Neuronal stem cell (in vitro differentiated cells): ENCODE measurements at regions not wholly inside any gene's neighbourhood (a gene's known extent, or its start where the extent isn't known, plus 50 kb on each side); places are given as distances from the start of the nearest gene placed in this dataset.

Experiments
- DNase-seq: peaks from one replicate; pipeline ENCODE4 v3.0.0-alpha.2; 2013; ENCODE audit warnings: low spot score
- H2AFZ ChIP-seq: one replicate; pipeline ENCODE4 v1.6.1; 2013; ENCODE audit warnings: mild to moderate bottlenecking, low read length, inconsistent platforms
- H2AK5ac ChIP-seq: 2 replicates; pipeline ENCODE4 v1.6.1; 2013; ENCODE audit warnings: low read depth, mild to moderate bottlenecking, inconsistent platforms, low read length, moderate library complexity, mixed read lengths
- H2BK120ac ChIP-seq: 2 replicates; pipeline ENCODE4 v1.6.1; 2013; ENCODE audit warnings: low read depth, mild to moderate bottlenecking, inconsistent platforms, low read length, moderate library complexity, mixed read lengths
- H2BK12ac ChIP-seq: one replicate; pipeline ENCODE4 v1.6.1; 2013; ENCODE audit warnings: low read length, inconsistent platforms
- H2BK15ac ChIP-seq: 2 replicates; pipeline ENCODE4 v1.6.1; 2013; ENCODE audit warnings: mild to moderate bottlenecking, low read length, inconsistent platforms, mixed read lengths
- H2BK5ac ChIP-seq: one replicate; pipeline ENCODE4 v1.6.1; 2013; ENCODE audit warnings: inconsistent platforms, mild to moderate bottlenecking, low read length, moderate library complexity
- H3K14ac ChIP-seq: one replicate; pipeline ENCODE4 v1.6.1; 2013; ENCODE audit warnings: low read length, inconsistent platforms
- H3K18ac ChIP-seq: 2 replicates; pipeline ENCODE4 v1.6.1; 2013; ENCODE audit warnings: low read length, inconsistent platforms
- H3K23ac ChIP-seq: 2 replicates; pipeline ENCODE4 v1.6.1; 2013; ENCODE audit warnings: low read depth, mild to moderate bottlenecking, mixed read lengths, low read length, inconsistent platforms; ENCODE audit not compliant: poor library complexity
- H3K27ac ChIP-seq: replicated peaks from 3 replicates; pipeline ENCODE4 v1.5.1; 2013; ENCODE audit warnings: low read length, inconsistent platforms
- H3K27me3 ChIP-seq, 3 experiments: 2 replicates each; pipeline ENCODE4 v1.6.1; 2013; ENCODE audit warnings: low read length in 3 of 3, mild to moderate bottlenecking in 2 of 3, inconsistent platforms in 1 of 3, low read depth in 1 of 3, mixed read lengths in 1 of 3, moderate library complexity in 1 of 3; ENCODE audit not compliant: control insufficient read depth in 3 of 3, insufficient read depth in 3 of 3
- H3K36me3 ChIP-seq, 2 donors: replicated peaks in 1 of 2; 2 replicates each; pipeline ENCODE4 v1.6.1; 2013; ENCODE audit warnings: low read length in 2 of 2; ENCODE audit not compliant: control insufficient read depth in 2 of 2, insufficient read depth in 2 of 2
- H3K4ac ChIP-seq: 2 replicates; pipeline ENCODE4 v1.6.1; 2013; ENCODE audit warnings: inconsistent platforms, mild to moderate bottlenecking, low read length, moderate library complexity
- H3K4me1 ChIP-seq, 2 donors: 1 replicate in 1 of 2; 2 replicates in 1 of 2; pipeline ENCODE4 v1.6.1; 2013; ENCODE audit warnings: low read length in 2 of 2, low read depth in 1 of 2; ENCODE audit not compliant: control insufficient read depth in 2 of 2, insufficient read depth in 1 of 2
- H3K4me2 ChIP-seq: one replicate; pipeline ENCODE4 v1.6.1; 2013; ENCODE audit warnings: mild to moderate bottlenecking, low read length, inconsistent platforms; ENCODE audit not compliant: insufficient read depth, poor library complexity, severe bottlenecking
- H3K4me3 ChIP-seq, 2 donors: 2 replicates each; pipeline ENCODE4 v1.5.1; 2013; ENCODE audit warnings: low read length in 2 of 2, mild to moderate bottlenecking in 2 of 2, inconsistent platforms in 1 of 2, moderate library complexity in 1 of 2
- H3K79me1 ChIP-seq: one replicate; pipeline ENCODE4 v1.6.1; 2013; ENCODE audit warnings: low read depth, mild to moderate bottlenecking, inconsistent platforms, low read length, moderate library complexity
- H3K9ac ChIP-seq: one replicate; pipeline ENCODE4 v1.6.1; 2013; ENCODE audit warnings: mild to moderate bottlenecking, low read depth, low read length, inconsistent platforms; ENCODE audit not compliant: poor library complexity
- H3K9me3 ChIP-seq, 2 donors: replicated peaks in 1 of 2; 2 replicates each; pipeline versions ENCODE3 to v1.6.1; 2013; ENCODE audit warnings: low read length in 2 of 2, mild to moderate bottlenecking in 2 of 2, inconsistent platforms in 1 of 2, low read depth in 1 of 2, mixed read lengths in 1 of 2, moderate library complexity in 1 of 2; ENCODE audit not compliant: control insufficient read depth in 2 of 2, insufficient read depth in 1 of 2
- H4K8ac ChIP-seq: one replicate; pipeline ENCODE4 v1.6.1; 2013; ENCODE audit warnings: low read depth, mild to moderate bottlenecking, inconsistent platforms, low read length, moderate library complexity
- H4K91ac ChIP-seq: one replicate; pipeline ENCODE4 v1.6.1; 2013; ENCODE audit warnings: low read length, low read depth, mild to moderate bottlenecking, inconsistent platforms; ENCODE audit not compliant: poor library complexity
- WGBS, 2 donors: extraction: QIAGEN DNeasy Blood & Tissue Kit; methylation state at CpG; one replicate each; pipeline ENCODE4 v1.1.7; 2013; ENCODE audit warnings: missing lambda C conversion rate in 2 of 2, mixed read lengths in 1 of 2; ENCODE audit not compliant: insufficient read length in 2 of 2, insufficient replicate concordance in 1 of 2; ENCODE audit errors: extremely low coverage in 2 of 2; 5-methylcytosine and 5-hydroxymethylcytosine counted together

DNA sequence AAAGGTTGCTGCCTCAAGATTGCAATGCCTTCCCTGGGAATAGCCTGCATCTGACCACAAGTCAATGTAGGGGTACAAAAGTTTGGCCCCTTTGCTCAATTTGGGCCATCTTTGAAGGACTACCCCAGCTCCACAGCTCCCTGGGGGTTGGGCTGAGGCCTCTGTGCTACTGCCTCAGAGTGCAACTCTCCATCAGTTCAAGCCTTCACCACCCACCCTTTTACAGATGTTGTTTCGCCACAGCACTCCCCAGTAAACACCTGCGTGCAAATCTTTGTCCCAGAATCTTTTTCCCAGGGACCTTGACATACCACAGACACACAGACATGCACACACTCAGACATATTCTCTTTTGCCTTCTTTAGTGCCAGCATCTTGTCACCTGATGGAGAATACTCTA is 66.0 kb upstream of the ANKRD1 start:
- Histone ChIP-seq H3K23ac (no peak overlapping the region), H3K4me3 (no peak overlapping the region), H3K4me1 (peaks cover 4 to 14% of the 10 kb centered on the region in 2 donors), H2BK12ac (no peak overlapping the region), H2AK5ac (no peak overlapping the region), H4K91ac (no peak overlapping the region), H3K9ac (no peak overlapping the region), H3K27me3 (peaks cover 0 to 10% (median 0%) of the 10 kb centered on the region in 3 experiments), H4K8ac (no peak overlapping the region), H3K79me1 (no peaks in the 10 kb centered on the region), H3K36me3 (no peaks in the 10 kb centered on the region), H3K9me3 (no peaks in the 10 kb centered on the region), H3K27ac (no peak overlapping the region), H2BK5ac (no peak overlapping the region), H3K4ac (no peak overlapping the region), H2AFZ (no peak overlapping the region), H3K4me2 (no peak overlapping the region), H2BK120ac (no peak overlapping the region), H2BK15ac (no peak overlapping the region), H3K18ac (no peak overlapping the region), H3K14ac (no peak overlapping the region)
- WGBS, 2 donors, result no CpG with 5 or more reads among the region's 2 CpGs
- DNase-seq, result no peak

DNA sequence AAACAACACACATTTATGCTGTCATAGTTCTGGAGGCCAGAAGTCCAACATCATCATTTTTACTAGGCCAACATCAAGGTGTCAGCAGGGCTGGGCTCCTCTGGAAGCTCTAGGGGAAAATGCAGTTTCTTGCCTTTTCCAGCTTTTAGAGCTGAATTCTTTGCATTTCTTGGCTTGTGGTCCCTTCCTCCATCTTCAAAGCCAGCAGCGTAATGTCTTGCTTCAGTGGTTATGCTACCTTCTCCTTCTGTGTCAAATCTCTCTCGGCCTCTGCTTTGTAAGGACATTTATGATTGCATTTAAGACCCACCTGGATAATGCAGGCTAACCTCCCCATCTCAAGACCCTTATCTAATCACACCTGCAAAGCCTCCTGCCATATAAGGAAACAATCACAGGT is 66.5 kb upstream of the ANKRD1 start:
- no peak overlapping the region for H3K4me3 ChIP-seq
- no CpG with 5 or more reads among the region's 2 CpGs for WGBS, 2 donors
- no peak overlapping the region for H4K8ac ChIP-seq
- H3K4ac ChIP-seq, result no peak overlapping the region
- H2AK5ac ChIP-seq, result no peak overlapping the region
- H3K23ac ChIP-seq, result no peak overlapping the region
- H2AFZ ChIP-seq, result no peak overlapping the region
- no peaks in the 10 kb centered on the region for H3K9me3 ChIP-seq
- H3K14ac ChIP-seq, result no peak overlapping the region
- no peak overlapping the region for H3K4me2 ChIP-seq
- no peak overlapping the region for H4K91ac ChIP-seq
- H3K79me1 ChIP-seq, result no peaks in the 10 kb centered on the region
- H2BK120ac ChIP-seq, result no peak overlapping the region
- no peak for DNase-seq
- no peak overlapping the region for H3K18ac ChIP-seq
- no peaks in the 10 kb centered on the region for H3K36me3 ChIP-seq
- peaks cover 4 to 14% of the 10 kb centered on the region in 2 donors for H3K4me1 ChIP-seq
- no peak overlapping the region for H2BK12ac ChIP-seq
- no peak overlapping the region for H3K9ac ChIP-seq
- H3K27ac ChIP-seq, result no peak overlapping the region
- peaks cover 0 to 10% (median 0%) of the 10 kb centered on the region in 3 experiments for H3K27me3 ChIP-seq
- no peak overlapping the region for H2BK15ac ChIP-seq
- no peak overlapping the region for H2BK5ac ChIP-seq

DNA sequence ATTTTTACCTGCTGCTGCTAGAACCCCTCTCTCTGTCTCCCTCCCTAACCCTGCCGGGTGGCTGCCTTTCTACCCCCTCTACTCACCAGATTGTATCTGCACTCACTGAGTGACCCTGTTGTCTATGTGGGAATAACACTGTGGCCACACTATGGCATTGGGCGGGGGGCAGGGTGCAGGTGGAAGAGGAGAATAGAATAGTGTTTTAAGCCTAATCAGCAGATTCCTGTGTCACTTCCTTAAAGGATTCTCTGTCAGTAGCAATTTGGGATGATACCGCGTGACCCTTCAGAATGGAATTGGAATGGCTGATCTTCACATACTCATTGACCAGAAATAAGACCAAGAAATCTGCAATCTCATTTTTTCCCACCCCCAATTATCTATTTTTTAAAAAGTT is 67.1 kb upstream of the ANKRD1 start:
- WGBS, 2 donors, result no CpG with 5 or more reads among the region's 4 CpGs
- H3K27ac ChIP-seq, result no peak overlapping the region
- no peak overlapping the region for H2BK5ac ChIP-seq

DNA sequence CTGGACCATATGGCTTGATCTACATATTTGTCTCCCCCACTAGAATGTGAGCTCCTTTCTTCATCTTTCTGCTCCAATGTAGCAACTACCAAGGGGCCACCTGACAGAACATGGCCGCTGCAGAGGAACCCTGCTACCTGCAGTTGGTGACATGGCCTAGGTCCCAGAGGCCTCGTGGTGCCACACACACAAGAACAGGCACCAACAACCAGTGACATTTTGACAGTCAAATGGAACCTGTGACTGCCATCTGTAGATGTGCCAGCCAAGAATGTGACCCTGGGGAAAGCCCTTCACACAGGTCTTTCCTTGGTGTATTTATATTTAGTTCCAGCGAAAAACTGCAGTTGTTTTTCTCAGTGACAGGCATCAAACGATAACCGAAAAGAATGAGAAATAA is 67.9 kb upstream of the ANKRD1 start:
- Histone ChIP-seq H3K9ac (no peak overlapping the region), H3K23ac (no peak overlapping the region), H3K18ac (no peak overlapping the region), H3K27me3 (peaks cover 0 to 10% (median 0%) of the 10 kb centered on the region in 3 experiments), H3K4me3 (no peak overlapping the region), H2BK15ac (no peak overlapping the region), H4K91ac (no peak overlapping the region), H3K79me1 (no peaks in the 10 kb centered on the region), H3K4me2 (no peak overlapping the region), H2AK5ac (no peak overlapping the region), H2BK12ac (no peak overlapping the region), H3K9me3 (no peaks in the 10 kb centered on the region), H3K36me3 (no peaks in the 10 kb centered on the region), H2BK120ac (no peak overlapping the region), H3K4ac (no peak overlapping the region), H2AFZ (no peak overlapping the region), H2BK5ac (no peak overlapping the region), H3K14ac (no peak overlapping the region), H3K4me1 (peaks cover 4 to 13% of the 10 kb centered on the region in 2 donors), H4K8ac (no peak overlapping the region), H3K27ac (no peak overlapping the region)
- no CpG with 5 or more reads among the region's 5 CpGs for WGBS, 2 donors
- DNase-seq, result no peak

More for the DNA sequence above, 67.1 kb upstream of the ANKRD1 start:
- H3K14ac ChIP-seq, result no peak overlapping the region
- H2AK5ac ChIP-seq, result no peak overlapping the region
- H3K4ac ChIP-seq, result no peak overlapping the region
- H3K27me3 ChIP-seq, result peaks cover 0 to 10% (median 0%) of the 10 kb centered on the region in 3 experiments
- H3K79me1 ChIP-seq, result no peaks in the 10 kb centered on the region
- H3K9me3 ChIP-seq, result no peaks in the 10 kb centered on the region
- no peak overlapping the region for H3K18ac ChIP-seq
- no peak overlapping the region for H3K4me3 ChIP-seq
- H2BK15ac ChIP-seq, result no peak overlapping the region
- no peak overlapping the region for H2BK120ac ChIP-seq
- no peak overlapping the region for H2AFZ ChIP-seq
- no peak for DNase-seq
- H3K4me1 ChIP-seq, result peaks cover 4 to 14% of the 10 kb centered on the region in 2 donors
- no peak overlapping the region for H3K9ac ChIP-seq
- H4K8ac ChIP-seq, result no peak overlapping the region
- no peak overlapping the region for H3K23ac ChIP-seq
- no peak overlapping the region for H4K91ac ChIP-seq
- H3K36me3 ChIP-seq, result no peaks in the 10 kb centered on the region
- H3K4me2 ChIP-seq, result no peak overlapping the region
- H2BK12ac ChIP-seq, result no peak overlapping the region
